ENCODE measurements at regions not wholly inside any gene's neighbourhood (a gene's known extent, or its start where the extent isn't known, plus 50 kb on each side); places are given as distances from the start of the nearest gene placed in this dataset.

- Histone ChIP-seq H3K9me3 (replicated peaks in 1 of 2; ENCODE audit: control insufficient read depth in 1 of 2, insufficient read depth in 1 of 2, low read length in 2 of 2) (no peaks in the 10 kb centered on the region), H3K4me2 (replicated peaks; ENCODE audit: extremely low read depth, low read length, poor library complexity, severe bottlenecking) (peak overlapping the region; percentile 40), H3K36me3 (replicated peaks in 1 of 2; ENCODE audit: control insufficient read depth in 1 of 2, insufficient read depth in 2 of 2, low read length in 2 of 2) (no peaks in the 10 kb centered on the region), H3K4me3 (replicated peaks in 1 of 3; ENCODE audit: low read depth in 2 of 3, low read length in 3 of 3) (peak overlapping the region in 1 of 3 experiments; percentile 26), H4K20me1 (ENCODE audit: insufficient read depth, low read length) (no peaks in the 10 kb centered on the region), H3K79me2 (ENCODE audit: insufficient read depth, low read length) (no peaks in the 10 kb centered on the region), H3K27me3 (ENCODE audit: control insufficient read depth in 2 of 2, insufficient read depth in 2 of 2, low read length in 2 of 2) (no peaks in the 10 kb centered on the region), H3K9ac (ENCODE audit: insufficient read depth, low read length, poor library complexity, severe bottlenecking) (no peak overlapping the region), H2AFZ (ENCODE audit: insufficient read depth, low read depth, low read length, poor library complexity, severe bottlenecking) (peak overlapping the region; percentile 37), H3K27ac (ENCODE audit: low read depth in 1 of 2, low read length in 2 of 2) (no peak overlapping the region), H3K4me1 (ENCODE audit: control insufficient read depth in 1 of 2, insufficient read depth in 2 of 2, low read length in 2 of 2) (peaks cover 57 to 69% of the 10 kb centered on the region in 2 donors)
- peaks cover 0 to 12% of the 10 kb centered on the region in 2 donors for H3K36me3 Mint-ChIP-seq
- peak overlapping the region; percentile 45 to 67 for H3K4me3 Mint-ChIP-seq
- TF ChIP-seq, protein P1, sequence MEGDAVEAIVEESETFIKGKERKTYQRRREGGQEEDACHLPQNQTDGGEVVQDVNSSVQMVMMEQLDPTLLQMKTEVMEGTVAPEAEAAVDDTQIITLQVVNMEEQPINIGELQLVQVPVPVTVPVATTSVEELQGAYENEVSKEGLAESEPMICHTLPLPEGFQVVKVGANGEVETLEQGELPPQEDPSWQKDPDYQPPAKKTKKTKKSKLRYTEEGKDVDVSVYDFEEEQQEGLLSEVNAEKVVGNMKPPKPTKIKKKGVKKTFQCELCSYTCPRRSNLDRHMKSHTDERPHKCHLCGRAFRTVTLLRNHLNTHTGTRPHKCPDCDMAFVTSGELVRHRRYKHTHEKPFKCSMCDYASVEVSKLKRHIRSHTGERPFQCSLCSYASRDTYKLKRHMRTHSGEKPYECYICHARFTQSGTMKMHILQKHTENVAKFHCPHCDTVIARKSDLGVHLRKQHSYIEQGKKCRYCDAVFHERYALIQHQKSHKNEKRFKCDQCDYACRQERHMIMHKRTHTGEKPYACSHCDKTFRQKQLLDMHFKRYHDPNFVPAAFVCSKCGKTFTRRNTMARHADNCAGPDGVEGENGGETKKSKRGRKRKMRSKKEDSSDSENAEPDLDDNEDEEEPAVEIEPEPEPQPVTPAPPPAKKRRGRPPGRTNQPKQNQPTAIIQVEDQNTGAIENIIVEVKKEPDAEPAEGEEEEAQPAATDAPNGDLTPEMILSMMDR (IDR thresholded peaks at IDR 0.05): peak; percentile 83
- peaks cover 69% of the 10 kb centered on the region for H3K4me1 Mint-ChIP-seq
- WGBS (ENCODE audit: insufficient coverage): 62% methylated on average over 2 of the region's 10 CpGs
- intact Hi-C loops (cut with micrococcal nuclease): loop anchor here (5.0 to 10.0 kb wide), 5 partner anchors 90 to 333 kb away; no protein-coding TSS in a partner anchor
- H3K27ac Mint-ChIP-seq: peak overlapping the region; percentile 18 to 74 (median 73)
- DNase-seq: peak; percentile 79 to 90 (median 84)
- peaks cover 0 to 3% (median 0%) of the 10 kb centered on the region in 7 donors for H3K9me3 Mint-ChIP-seq
- H3K27me3 Mint-ChIP-seq (ENCODE audit: low read depth in 3 of 3): peaks cover 0 to 9% (median 4%) of the 10 kb centered on the region in 3 donors
These were observed 52.7 kb upstream of the CTLA4 start for GRCh38 chr2:203814661-203815540.

- peak overlapping the region; percentile 37 for H2AFZ ChIP-seq (ENCODE audit: insufficient read depth, low read depth, low read length, poor library complexity, severe bottlenecking)
- peaks cover 0 to 3% (median 0%) of the 10 kb centered on the region in 7 donors for H3K9me3 Mint-ChIP-seq
- H3K36me3 Mint-ChIP-seq: peaks cover 0 to 10% of the 10 kb centered on the region in 2 donors
- peaks cover 59 to 67% of the 10 kb centered on the region in 2 donors for H3K4me1 ChIP-seq (ENCODE audit: control insufficient read depth in 1 of 2, insufficient read depth in 2 of 2, low read length in 2 of 2)
- TF ChIP-seq, protein P1 (IDR thresholded peaks at IDR 0.05): peak; percentile 36
- no peaks in the 10 kb centered on the region for H3K36me3 ChIP-seq (replicated peaks in 1 of 2; ENCODE audit: control insufficient read depth in 1 of 2, insufficient read depth in 2 of 2, low read length in 2 of 2)
- H3K4me1 Mint-ChIP-seq: peaks cover 64% of the 10 kb centered on the region
- no CpG with 5 or more reads among the region's 2 CpGs for WGBS (ENCODE audit: insufficient coverage)
- peak overlapping the region; percentile 40 for H3K4me2 ChIP-seq (replicated peaks; ENCODE audit: extremely low read depth, low read length, poor library complexity, severe bottlenecking)
- peak overlapping the region in 5 of 7 donors; percentile 25 to 73 (median 61) for H3K27ac Mint-ChIP-seq
- H3K79me2 ChIP-seq (ENCODE audit: insufficient read depth, low read length): no peaks in the 10 kb centered on the region
- no peak overlapping the region for H3K9ac ChIP-seq (ENCODE audit: insufficient read depth, low read length, poor library complexity, severe bottlenecking)
- H3K9me3 ChIP-seq (replicated peaks in 1 of 2; ENCODE audit: control insufficient read depth in 1 of 2, insufficient read depth in 1 of 2, low read length in 2 of 2): no peaks in the 10 kb centered on the region
- H3K4me3 ChIP-seq (replicated peaks in 1 of 3; ENCODE audit: low read depth in 2 of 3, low read length in 3 of 3): peak overlapping the region in 1 of 3 experiments; percentile 26
- H3K27me3 Mint-ChIP-seq (ENCODE audit: low read depth in 3 of 3): peaks cover 0 to 9% (median 4%) of the 10 kb centered on the region in 3 donors
- H3K4me3 Mint-ChIP-seq: peak overlapping the region; percentile 17 to 67
- no peaks in the 10 kb centered on the region for H4K20me1 ChIP-seq (ENCODE audit: insufficient read depth, low read length)
- no peaks in the 10 kb centered on the region for H3K27me3 ChIP-seq (ENCODE audit: control insufficient read depth in 2 of 2, insufficient read depth in 2 of 2, low read length in 2 of 2)
- intact Hi-C loops (cut with micrococcal nuclease): loop anchor here (5.0 to 10.0 kb wide), 4 partner anchors 89 to 333 kb away; no protein-coding TSS in a partner anchor
- H3K27ac ChIP-seq (ENCODE audit: low read depth in 1 of 2, low read length in 2 of 2): no peak overlapping the region
- no peak for DNase-seq
These were observed 52.1 kb upstream of the CTLA4 start for GRCh38 chr2:203815541-203815898.

Data from CD14-positive monocyte (primary cell).